IPS-NIHi11 (cell line): ENCODE measurements at regions not wholly inside any gene's neighbourhood (a gene's known extent, or its start where the extent isn't known, plus 50 kb on each side); places are given as distances from the start of the nearest gene placed in this dataset.
"Not testable (repeated sequence)": the region's sequence is repeated elsewhere in the genome, so short reads cannot be mapped to it uniquely, and the experiment has no call there.

Experiments used
- DNase-seq: peaks from one replicate; pipeline ENCODE4 v3.0.0; 2012; ENCODE audit warnings: mixed read lengths, low spot score

DNA sequence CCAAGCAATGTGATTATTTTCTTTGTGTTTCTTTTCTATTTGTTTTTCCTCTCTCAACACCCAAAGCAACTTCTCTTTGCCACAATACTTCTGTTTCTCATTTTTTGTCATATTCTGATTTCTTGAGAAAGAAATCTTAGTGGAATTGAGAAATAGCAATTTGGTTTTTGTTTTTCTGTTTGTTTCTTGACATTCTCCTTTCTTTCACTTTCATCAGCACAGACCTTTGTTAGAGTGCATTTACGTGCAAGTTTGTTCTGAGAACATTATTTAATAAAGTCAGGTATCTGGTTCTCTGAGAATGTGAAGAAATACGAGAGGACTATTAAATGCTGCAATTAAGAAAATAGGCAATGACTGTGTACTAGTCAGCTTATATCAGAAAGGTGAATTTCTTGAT is 608.1 kb upstream of the AADAT start:
- DNase-seq = no peak

DNA sequence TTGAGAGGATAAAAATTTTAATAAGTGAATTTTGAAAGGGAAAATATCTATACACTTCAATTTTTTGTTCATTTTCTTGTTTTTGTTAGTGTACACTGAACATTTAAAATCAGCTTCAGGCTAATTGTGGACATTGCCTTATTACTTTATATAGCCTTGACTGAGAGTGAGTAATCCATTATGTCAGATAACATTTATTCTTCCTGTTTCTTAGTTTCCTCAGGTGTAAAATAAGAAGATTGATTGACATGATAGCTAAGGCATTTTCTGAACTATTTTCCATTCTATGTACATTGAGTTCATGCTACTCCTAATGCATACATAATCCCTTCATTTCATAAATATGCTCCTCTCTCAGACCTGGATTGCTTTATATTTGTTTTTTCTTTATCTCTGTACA is 607.3 kb upstream of the AADAT start:
- no peak for DNase-seq

DNA sequence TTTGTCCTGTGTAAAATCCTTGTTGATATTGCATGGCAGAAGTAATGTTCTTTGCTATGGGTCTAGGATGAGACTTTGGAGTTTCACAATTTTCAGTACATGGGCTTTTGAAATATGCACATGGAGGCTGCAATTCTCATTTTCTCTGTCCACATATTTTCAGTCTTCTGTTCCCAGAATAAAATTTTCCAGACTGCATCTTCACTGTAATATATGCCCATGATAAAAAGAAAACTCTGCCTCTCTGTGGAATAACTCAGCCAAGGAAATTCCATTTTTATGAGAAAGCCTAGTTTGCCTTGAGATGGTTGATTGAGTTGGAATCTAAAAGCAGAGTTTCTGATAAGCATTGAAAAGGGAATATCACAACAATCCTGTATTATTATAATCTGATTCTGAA is 601.4 kb upstream of the AADAT start:
- DNase-seq = no peak

GRCh38 chr4:170687751-170688150 is 598.0 kb upstream of the AADAT start:
- DNase-seq = no peak

DNA sequence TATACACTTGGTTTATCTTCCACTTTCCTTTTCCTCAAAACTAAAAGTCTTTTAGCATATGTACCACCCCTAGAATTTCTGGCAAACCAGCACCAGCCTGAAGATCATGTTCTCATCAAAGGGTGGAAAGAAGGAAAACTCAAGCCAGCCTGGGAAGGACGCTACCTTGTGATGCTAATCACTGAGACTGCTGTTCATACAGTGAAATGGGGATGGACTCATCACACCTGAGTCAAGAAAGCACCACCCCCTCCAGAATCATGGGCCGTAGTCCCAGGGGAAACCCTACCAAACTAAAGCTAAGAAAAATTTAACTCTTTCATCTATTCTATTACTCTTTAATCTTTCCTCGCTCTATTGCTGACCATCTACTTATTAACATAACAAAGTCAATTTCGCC is 595.9 kb upstream of the AADAT start:
- DNase-seq = not testable (repeated sequence)

GRCh38 chr4:170682558-170683294 is 593.0 kb upstream of the AADAT start:
- DNase-seq = no peak

- not testable (repeated sequence) for DNase-seq
Observed at GRCh38 chr4:170682087-170682486, 592.3 kb upstream of the AADAT start.

DNA sequence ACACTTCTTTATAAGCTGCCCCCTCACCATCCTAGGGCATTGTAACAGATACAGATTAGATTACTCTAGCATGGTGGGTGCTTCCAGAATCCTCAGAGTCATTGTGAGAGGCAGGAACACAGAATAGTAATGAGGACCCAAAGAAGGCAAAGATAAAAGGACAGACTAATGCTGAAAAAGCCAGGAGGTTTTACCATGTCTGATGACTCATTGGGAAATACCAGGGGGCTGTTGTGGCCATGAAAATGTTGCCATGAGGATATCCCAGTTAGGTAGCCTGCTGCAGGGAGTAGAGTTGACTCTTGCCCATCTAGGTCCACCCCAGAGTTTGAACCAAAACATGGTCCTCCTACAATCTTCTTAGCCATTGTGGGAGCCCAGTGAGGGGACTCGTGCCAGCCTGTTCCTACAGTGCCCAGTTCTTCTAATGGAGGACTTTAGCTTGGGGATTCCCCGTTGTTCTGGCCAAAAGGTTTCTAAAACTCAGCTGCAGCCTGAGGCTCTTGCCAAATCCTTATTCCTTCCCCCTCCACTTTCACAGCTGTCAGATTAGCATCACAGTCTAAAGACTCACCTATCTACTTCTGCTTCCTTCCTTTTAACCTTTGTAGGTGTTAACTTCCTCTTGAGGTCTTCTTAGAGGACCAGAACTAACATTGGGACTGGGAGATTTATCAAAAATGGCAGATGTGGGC is 586.0 kb upstream of the AADAT start:
- no peak for DNase-seq

DNA sequence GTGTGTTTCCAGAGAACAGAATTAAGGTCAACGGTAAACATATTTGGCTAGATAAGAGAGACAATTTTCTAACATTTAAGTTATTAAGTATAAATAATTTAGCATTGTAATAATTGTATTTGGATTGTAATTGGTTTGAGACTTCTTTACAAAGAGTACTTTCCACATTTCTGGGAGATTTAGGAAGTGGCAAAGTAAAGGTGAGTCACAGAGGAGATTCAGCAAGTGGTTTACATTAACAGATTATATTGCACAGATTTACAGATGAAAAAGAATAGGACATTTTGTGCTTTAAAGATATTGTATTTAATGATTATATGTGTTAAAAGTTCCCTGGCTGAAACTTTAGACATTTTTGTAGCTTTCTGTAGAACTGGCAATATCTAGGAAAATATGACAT is 584.4 kb upstream of the AADAT start:
- DNase-seq = no peak

GRCh38 chr4:170672381-170672965 is 582.7 kb upstream of the AADAT start:
- no peak for DNase-seq

DNA sequence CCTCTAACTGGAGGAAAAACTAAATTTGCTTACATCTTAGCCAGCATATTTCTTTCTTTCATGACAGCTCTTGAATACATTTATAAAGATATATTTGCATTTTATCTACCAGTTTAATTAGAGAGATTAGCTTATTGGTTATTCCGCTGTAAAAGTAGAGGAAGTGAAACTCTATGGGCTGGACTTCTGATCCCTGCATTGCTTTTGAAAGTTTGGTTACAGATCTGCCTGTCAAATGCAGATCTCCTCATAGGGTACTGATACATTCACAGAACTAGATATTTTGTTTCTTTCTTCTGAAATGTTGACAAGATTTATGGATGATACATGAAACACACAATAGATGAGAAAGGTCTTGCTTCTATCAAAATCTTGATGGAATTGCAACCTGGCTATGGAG is 581.4 kb upstream of the AADAT start:
- DNase-seq = no peak

GRCh38 chr4:170667814-170668213 is 578.1 kb upstream of the AADAT start:
- DNase-seq = no peak

DNA sequence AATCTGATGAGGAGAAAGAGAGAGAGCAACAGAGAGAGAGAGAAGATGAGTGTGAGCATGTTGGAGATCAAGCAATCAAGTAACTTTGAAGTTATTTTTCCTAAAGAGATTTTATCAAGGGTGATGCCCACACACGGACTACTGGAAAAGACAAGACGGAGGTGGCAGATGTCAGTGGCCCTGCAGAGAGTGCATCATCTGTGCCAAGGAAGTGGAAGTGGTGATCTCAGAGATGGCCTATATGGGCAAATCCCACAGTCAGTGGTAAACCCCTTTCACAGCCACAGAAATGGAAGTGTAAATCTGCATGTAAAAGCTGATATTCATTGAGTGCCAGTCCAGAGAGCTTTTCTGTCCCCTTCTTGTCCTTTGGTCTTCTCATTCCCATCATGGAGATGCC is 577.2 kb upstream of the AADAT start:
- no peak for DNase-seq

GRCh38 chr4:170662250-170662649 is 572.5 kb upstream of the AADAT start:
- no peak for DNase-seq

DNA sequence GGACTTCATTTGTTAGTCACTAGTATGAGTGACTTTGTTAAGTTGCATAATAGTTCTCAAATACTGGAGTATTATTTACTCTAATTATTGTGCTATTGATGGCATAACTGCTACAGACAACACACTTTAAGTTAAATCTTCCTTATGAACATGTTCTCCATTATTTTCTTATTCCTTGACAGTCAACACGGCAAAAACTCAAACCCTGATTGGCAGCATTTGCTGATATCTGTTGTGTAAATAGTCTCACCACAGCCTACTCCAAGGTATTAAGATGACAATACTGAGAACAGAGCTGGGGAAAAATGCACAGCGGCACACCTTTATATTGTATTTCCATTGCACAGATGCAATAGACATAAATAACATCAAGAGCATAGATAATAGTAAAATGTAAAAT is 568.0 kb upstream of the AADAT start:
- no peak for DNase-seq

GRCh38 chr4:170656506-170656905 is 566.8 kb upstream of the AADAT start:
- no peak for DNase-seq

GRCh38 chr4:170652571-170652970 is 562.8 kb upstream of the AADAT start:
- no peak for DNase-seq

GRCh38 chr4:170651786-170652185 is 562.0 kb upstream of the AADAT start:
- no peak for DNase-seq

DNA sequence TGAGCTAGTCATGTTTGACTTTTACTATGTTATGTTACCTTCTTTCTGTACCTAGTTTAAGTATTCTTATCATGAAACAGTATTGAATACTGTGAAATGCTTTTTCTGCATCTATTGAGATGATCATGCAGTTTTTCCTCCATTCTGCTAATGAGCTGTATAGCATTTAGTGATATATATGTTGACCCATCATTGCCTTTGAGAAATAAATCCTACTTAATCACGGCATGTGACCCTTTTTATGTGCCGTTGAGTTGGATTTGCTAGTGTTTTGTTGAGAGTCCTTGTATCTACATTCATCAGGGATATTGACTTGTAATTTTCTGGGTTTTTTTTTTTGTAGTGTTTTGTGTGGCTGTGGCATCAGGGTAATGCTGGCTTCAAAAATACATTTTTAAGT is 537.7 kb upstream of the AADAT start:
- DNase-seq = no peak

DNA sequence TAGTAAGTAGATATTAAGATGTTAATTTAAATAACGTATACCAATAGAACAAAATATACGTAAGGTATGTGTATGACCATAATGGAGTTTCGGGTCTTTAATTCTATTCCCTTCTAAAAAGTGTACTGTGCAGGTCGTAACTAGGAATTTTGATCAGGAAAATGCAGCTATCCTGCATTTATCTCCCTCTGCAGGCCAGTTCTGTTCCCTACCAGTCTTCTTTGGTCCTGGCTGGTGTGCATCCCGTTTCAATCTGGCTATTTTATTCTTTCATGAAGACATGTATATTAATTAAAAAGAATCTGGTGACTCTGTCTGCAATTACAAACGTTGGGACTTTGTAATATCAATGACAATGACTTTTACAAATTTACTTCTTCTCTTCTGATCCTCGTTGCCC is 534.1 kb upstream of the AADAT start:
- DNase-seq = no peak

GRCh38 chr4:170610434-170610833 is 520.7 kb upstream of the AADAT start:
- DNase-seq = no peak

GRCh38 chr4:170599894-170600293 is 510.1 kb upstream of the AADAT start:
- DNase-seq = no peak

- no peak for DNase-seq
Observed at GRCh38 chr4:170591076-170591475, 501.3 kb upstream of the AADAT start.
